ENCODE measurements at regions not wholly inside any gene's neighbourhood (a gene's known extent, or its start where the extent isn't known, plus 50 kb on each side); places are given as distances from the start of the nearest gene placed in this dataset.

- TF ChIP-seq, protein P1, sequence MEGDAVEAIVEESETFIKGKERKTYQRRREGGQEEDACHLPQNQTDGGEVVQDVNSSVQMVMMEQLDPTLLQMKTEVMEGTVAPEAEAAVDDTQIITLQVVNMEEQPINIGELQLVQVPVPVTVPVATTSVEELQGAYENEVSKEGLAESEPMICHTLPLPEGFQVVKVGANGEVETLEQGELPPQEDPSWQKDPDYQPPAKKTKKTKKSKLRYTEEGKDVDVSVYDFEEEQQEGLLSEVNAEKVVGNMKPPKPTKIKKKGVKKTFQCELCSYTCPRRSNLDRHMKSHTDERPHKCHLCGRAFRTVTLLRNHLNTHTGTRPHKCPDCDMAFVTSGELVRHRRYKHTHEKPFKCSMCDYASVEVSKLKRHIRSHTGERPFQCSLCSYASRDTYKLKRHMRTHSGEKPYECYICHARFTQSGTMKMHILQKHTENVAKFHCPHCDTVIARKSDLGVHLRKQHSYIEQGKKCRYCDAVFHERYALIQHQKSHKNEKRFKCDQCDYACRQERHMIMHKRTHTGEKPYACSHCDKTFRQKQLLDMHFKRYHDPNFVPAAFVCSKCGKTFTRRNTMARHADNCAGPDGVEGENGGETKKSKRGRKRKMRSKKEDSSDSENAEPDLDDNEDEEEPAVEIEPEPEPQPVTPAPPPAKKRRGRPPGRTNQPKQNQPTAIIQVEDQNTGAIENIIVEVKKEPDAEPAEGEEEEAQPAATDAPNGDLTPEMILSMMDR (IDR thresholded peaks at IDR 0.05; ENCODE audit: insufficient read depth, low read depth, low read length) = no peak
- no peak for TF ChIP-seq EZH2 (IDR thresholded peaks at IDR 0.05; ENCODE audit: insufficient read depth, low read length)
Observed at GRCh38 chr18:56488739-56489138, 149.7 kb downstream of the TXNL1 start.
